WTC11 (cell line): ENCODE measurements at regions not wholly inside any gene's neighbourhood (a gene's known extent, or its start where the extent isn't known, plus 50 kb on each side); places are given as distances from the start of the nearest gene placed in this dataset.
A peak's percentile ranks its signal among the peaks of the same experiment; 100 is the strongest.

Experiments
- ATAC-seq: fragments of 200-7000 bp; cut with Tn5 transposase; 2 replicates; pipeline ENCODE4 v1.10.0; 2021; ENCODE audit warnings: mild to moderate bottlenecking, moderate library complexity
- CTCF ChIA-PET: fragments of 300-600 bp; sonication (Branson Sonifier 250); formaldehyde crosslinking; loops from one replicate; lab custom pipeline; 2021; ENCODE audit warnings: antibody characterized with exemption; lab: Charles Lee
- POLR2A ChIA-PET: fragments of 350-600 bp; sonication (Branson Sonifier 250); formaldehyde crosslinking; loops from one replicate; lab custom pipeline; 2021; ENCODE audit warnings: antibody characterized with exemption; lab: Charles Lee
- DNase-seq: peaks from one replicate; pipeline ENCODE4 v3.0.0; 2021; ENCODE audit warnings: low spot score
- H3K27ac Mint-ChIP-seq: 2 replicates; pipeline ENCODE4 v1.8.0; 2021; ENCODE audit warnings: mixed read lengths
- H3K27me3 Mint-ChIP-seq: 2 replicates; pipeline ENCODE4 v1.8.0; 2021; ENCODE audit warnings: low read depth, mild to moderate bottlenecking, moderate library complexity, mixed read lengths
- H3K36me3 Mint-ChIP-seq: 2 replicates; pipeline ENCODE4 v1.8.0; 2021; ENCODE audit warnings: mixed read lengths
- H3K4me1 Mint-ChIP-seq: 2 replicates; pipeline ENCODE4 v1.8.0; 2022; ENCODE audit warnings: mixed read lengths
- H3K4me3 Mint-ChIP-seq: 2 replicates; pipeline ENCODE4 v1.8.0; 2021; ENCODE audit warnings: mild to moderate bottlenecking, moderate library complexity, mixed read lengths
- H3K9me3 Mint-ChIP-seq: 2 replicates; pipeline ENCODE4 v1.8.0; 2021; ENCODE audit warnings: mixed read lengths
- ATF3 ChIP-seq: sonication (generic); formaldehyde crosslinking; conservative IDR thresholded peaks from 2 replicates; pipeline ENCODE4 v1.8.1; 2022; ENCODE audit warnings: mild to moderate bottlenecking, missing genetic modification reagents
- CREM ChIP-seq: sonication (generic); formaldehyde crosslinking; IDR thresholded peaks from 2 replicates; pipeline ENCODE4 v1.8.1; 2022; ENCODE audit warnings: mild to moderate bottlenecking, missing genetic modification reagents, moderate library complexity
- FOXK1 ChIP-seq: sonication (generic); formaldehyde crosslinking; IDR thresholded peaks from 2 replicates; pipeline ENCODE4 v1.8.0; 2022; ENCODE audit warnings: mild to moderate bottlenecking, moderate library complexity, missing genetic modification reagents
- IRF1 ChIP-seq: sonication (generic); formaldehyde crosslinking; IDR thresholded peaks from 2 replicates; pipeline ENCODE4 v1.8.0; 2023; ENCODE audit warnings: missing genetic modification reagents
- MYBL2 ChIP-seq: sonication (generic); formaldehyde crosslinking; IDR thresholded peaks from 2 replicates; pipeline ENCODE4 v1.8.1; 2023; ENCODE audit warnings: mild to moderate bottlenecking, moderate library complexity, missing genetic modification reagents
- NFATC4 ChIP-seq: fragments of 250-450 bp; sonication (Bioruptor Pico); IDR thresholded peaks from 2 replicates; pipeline ENCODE4 v1.9.0; 2021; ENCODE audit warnings: mild to moderate bottlenecking
- NFE2L1 ChIP-seq: sonication (generic); formaldehyde crosslinking; IDR thresholded peaks from 2 replicates; pipeline ENCODE4 v1.8.1; 2023; ENCODE audit warnings: missing genetic modification reagents
- NR2C2 ChIP-seq: sonication (generic); formaldehyde crosslinking; IDR thresholded peaks from 2 replicates; pipeline ENCODE4 v1.8.0; 2022; ENCODE audit warnings: mild to moderate bottlenecking, missing genetic modification reagents
- OVOL2 ChIP-seq: fragments of 250-450 bp; sonication (Bioruptor Pico); IDR thresholded peaks from 2 replicates; pipeline ENCODE4 v1.9.0; 2021; ENCODE audit warnings: mild to moderate bottlenecking, borderline replicate concordance
- PREB ChIP-seq: sonication (generic); formaldehyde crosslinking; IDR thresholded peaks from 2 replicates; pipeline ENCODE4 v1.8.1; 2022; ENCODE audit warnings: mild to moderate bottlenecking, missing genetic modification reagents, moderate library complexity, borderline replicate concordance
- RORB ChIP-seq: fragments of 250-450 bp; sonication (Bioruptor Pico); IDR thresholded peaks from 2 replicates; pipeline ENCODE4 v1.9.0; 2021; ENCODE audit warnings: mild to moderate bottlenecking
- TEAD1 ChIP-seq: sonication (generic); formaldehyde crosslinking; IDR thresholded peaks from 2 replicates; pipeline ENCODE4 v1.8.0; 2022; ENCODE audit warnings: mild to moderate bottlenecking, missing genetic modification reagents
- USF1 ChIP-seq: sonication (generic); formaldehyde crosslinking; IDR thresholded peaks from 2 replicates; pipeline ENCODE4 v1.8.0; 2022; ENCODE audit warnings: mild to moderate bottlenecking, missing genetic modification reagents
- ZNF232 ChIP-seq: sonication (generic); formaldehyde crosslinking; IDR thresholded peaks from 2 replicates; pipeline ENCODE4 v1.8.0; 2022; ENCODE audit warnings: mild to moderate bottlenecking, missing genetic modification reagents
- ZNF263 ChIP-seq: sonication (generic); formaldehyde crosslinking; IDR thresholded peaks from 2 replicates; pipeline ENCODE4 v1.8.1; 2022; ENCODE audit warnings: low read depth, mild to moderate bottlenecking, moderate library complexity, missing genetic modification reagents
- ZNF423 ChIP-seq: fragments of 250-450 bp; sonication (Bioruptor Pico); IDR thresholded peaks from 2 replicates; pipeline ENCODE4 v2.1.2; 2022; ENCODE audit warnings: mild to moderate bottlenecking, moderate library complexity
- ZNF512 ChIP-seq: sonication (generic); formaldehyde crosslinking; IDR thresholded peaks from 2 replicates; pipeline ENCODE4 v1.8.1; 2022; ENCODE audit warnings: missing genetic modification reagents, borderline replicate concordance
- TF ChIP-seq, protein P1 (sequence below): sonication (generic); formaldehyde crosslinking; IDR thresholded peaks from 2 replicates; pipeline ENCODE4 v1.8.1; 2022; ENCODE audit warnings: mild to moderate bottlenecking, moderate library complexity, missing genetic modification reagents
- TF ChIP-seq, protein P2 (sequence below): fragments of 250-450 bp; sonication (Bioruptor Pico); IDR thresholded peaks from 2 replicates; pipeline ENCODE4 v1.8.0; 2021; ENCODE audit warnings: mild to moderate bottlenecking

GRCh38 chr3:25130724-25131520 is 297.1 kb upstream of the RARB start (continued):
- TF ChIP-seq MYBL2 (CRISPR knock-in tag) (no peak), ZNF232 (CRISPR knock-in tag) (no peak), FOXK1 (CRISPR knock-in tag) (no peak), IRF1 (CRISPR knock-in tag) (no peak), ZNF512 (CRISPR knock-in tag) (no peak), OVOL2 (CRISPR knock-in tag) (no peak), CREM (CRISPR knock-in tag) (no peak), ATF3 (no peak)

- Mint-ChIP-seq H3K27ac (no peak overlapping the region; the same call in 1 of the 2 replicates), H3K4me3 (no peak overlapping the region), H3K27me3 (no peaks in the 10 kb centered on the region; the same call in 1 of the 2 replicates), H3K9me3 (peaks cover 15% of the 10 kb centered on the region), H3K36me3 (peaks cover 5% of the 10 kb centered on the region), H3K4me1 (peaks cover 10% of the 10 kb centered on the region)
- ATAC-seq (no peak), DNase-seq (no peak)
- CTCF ChIA-PET: no interaction called here
- no peak for TF ChIP-seq OVOL2 (CRISPR knock-in tag)
- TF ChIP-seq NFATC4 (CRISPR knock-in tag): no peak
- no peak for TF ChIP-seq ZNF423
- TF ChIP-seq NR2C2: no peak
- no peak for TF ChIP-seq RORB (CRISPR knock-in tag)
- TF ChIP-seq, protein P1, sequence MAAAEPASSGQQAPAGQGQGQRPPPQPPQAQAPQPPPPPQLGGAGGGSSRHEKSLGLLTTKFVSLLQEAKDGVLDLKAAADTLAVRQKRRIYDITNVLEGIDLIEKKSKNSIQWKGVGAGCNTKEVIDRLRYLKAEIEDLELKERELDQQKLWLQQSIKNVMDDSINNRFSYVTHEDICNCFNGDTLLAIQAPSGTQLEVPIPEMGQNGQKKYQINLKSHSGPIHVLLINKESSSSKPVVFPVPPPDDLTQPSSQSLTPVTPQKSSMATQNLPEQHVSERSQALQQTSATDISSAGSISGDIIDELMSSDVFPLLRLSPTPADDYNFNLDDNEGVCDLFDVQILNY (CRISPR knock-in tag): no peak
- TF ChIP-seq TEAD1 (CRISPR knock-in tag): no peak
- POLR2A ChIA-PET: no interaction called here
Observed at GRCh38 chr3:25133588-25133987, 294.5 kb upstream of the RARB start.

DNA sequence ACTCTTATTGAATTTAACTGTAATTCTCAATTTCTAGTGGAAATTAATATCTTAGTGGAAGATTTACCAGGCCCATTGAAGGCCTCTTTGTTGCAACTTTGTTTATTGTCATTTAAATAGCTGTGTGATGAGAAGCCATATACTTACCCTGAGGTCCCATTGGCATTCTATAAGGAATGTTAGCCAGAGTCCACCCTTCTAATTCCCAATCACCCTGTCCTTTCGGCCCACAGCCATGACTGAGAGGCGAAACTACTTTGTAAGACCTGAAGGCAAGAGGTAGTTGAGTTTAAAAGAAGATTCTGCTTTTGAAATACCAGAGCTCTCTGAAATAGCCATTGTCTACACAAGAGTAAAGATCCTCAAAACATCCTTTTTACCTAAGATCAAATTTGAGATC is 290.5 kb upstream of the RARB start:
- DNase-seq: no peak
- POLR2A ChIA-PET: interaction anchor here (0.7 kb wide), 1 partner anchor 329 kb away, joined by 3 read pairs; no protein-coding TSS in a partner anchor
- no peak for TF ChIP-seq PREB (CRISPR knock-in tag)
- TF ChIP-seq NFE2L1 (CRISPR knock-in tag): no peak
- TF ChIP-seq ZNF263 (CRISPR knock-in tag): no peak
- no peak for TF ChIP-seq USF1
- TF ChIP-seq, protein P2, sequence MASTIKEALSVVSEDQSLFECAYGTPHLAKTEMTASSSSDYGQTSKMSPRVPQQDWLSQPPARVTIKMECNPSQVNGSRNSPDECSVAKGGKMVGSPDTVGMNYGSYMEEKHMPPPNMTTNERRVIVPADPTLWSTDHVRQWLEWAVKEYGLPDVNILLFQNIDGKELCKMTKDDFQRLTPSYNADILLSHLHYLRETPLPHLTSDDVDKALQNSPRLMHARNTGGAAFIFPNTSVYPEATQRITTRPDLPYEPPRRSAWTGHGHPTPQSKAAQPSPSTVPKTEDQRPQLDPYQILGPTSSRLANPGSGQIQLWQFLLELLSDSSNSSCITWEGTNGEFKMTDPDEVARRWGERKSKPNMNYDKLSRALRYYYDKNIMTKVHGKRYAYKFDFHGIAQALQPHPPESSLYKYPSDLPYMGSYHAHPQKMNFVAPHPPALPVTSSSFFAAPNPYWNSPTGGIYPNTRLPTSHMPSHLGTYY (CRISPR knock-in tag): no peak
- TF ChIP-seq, all 79 proteins: peak for 0

More for the DNA sequence above, 290.5 kb upstream of the RARB start:
- peaks cover 12% of the 10 kb centered on the region for H3K4me1 Mint-ChIP-seq
- no peak overlapping the region for H3K4me3 Mint-ChIP-seq
- H3K9me3 Mint-ChIP-seq: peaks cover 21% of the 10 kb centered on the region
- no peaks in the 10 kb centered on the region for H3K27me3 Mint-ChIP-seq
- H3K27ac Mint-ChIP-seq: no peak overlapping the region
- CTCF ChIA-PET: no interaction called here
- H3K36me3 Mint-ChIP-seq: 0 out of 2 replicates have a peak, but pooled peaks cover 5% of the 10 kb centered on the region
- peak; percentile 75; the same call in 1 of the 2 replicates for ATAC-seq
